MCF 10A (cell line): ENCODE measurements at regions not wholly inside any gene's neighbourhood (a gene's known extent, or its start where the extent isn't known, plus 50 kb on each side); places are given as distances from the start of the nearest gene placed in this dataset.

ENCODE experiments used
- BruUV-seq: library from RNA; stranded (reverse); fragments of 400-500 nt; replicated peaks from 2 replicates; lab custom pipeline; 2021; lab: Mats Ljungman, UMichigan
- CTCF ChIA-PET: fragments of 300-600 bp; sonication (Branson Sonifier 250); formaldehyde crosslinking; extraction: SDS; loops from one replicate; lab custom pipeline; 2021; ENCODE audit warnings: antibody characterized with exemption, inconsistent platforms; lab: Yijun Ruan, JAX
- POLR2A ChIA-PET: fragments of 300-600, 350-650 bp; sonication (Branson Sonifier 250); formaldehyde crosslinking; extraction: SDS; loops from one replicate; lab custom pipeline; 2020; ENCODE audit warnings: antibody characterized with exemption, inconsistent platforms; lab: Yijun Ruan, JAX
- DNase-seq: peaks from one replicate; pipeline ENCODE4 v3.0.0-alpha.2; 2018; ENCODE audit not compliant: unreplicated experiment
- H3K27ac Mint-ChIP-seq: one replicate; pipeline ENCODE4 v1.8.0; 2022; ENCODE audit warnings: mild to moderate bottlenecking, low read depth, mixed read lengths; ENCODE audit not compliant: unreplicated experiment
- H3K27me3 Mint-ChIP-seq: one replicate; pipeline ENCODE4 v1.8.0; 2022; ENCODE audit warnings: mixed read lengths; ENCODE audit not compliant: insufficient read depth, unreplicated experiment
- H3K36me3 Mint-ChIP-seq: one replicate; pipeline ENCODE4 v1.8.0; 2022; ENCODE audit warnings: mild to moderate bottlenecking, moderate library complexity, mixed read lengths; ENCODE audit not compliant: insufficient read depth, unreplicated experiment
- H3K4me1 Mint-ChIP-seq: one replicate; pipeline ENCODE4 v1.8.0; 2022; ENCODE audit warnings: mixed read lengths; ENCODE audit not compliant: insufficient read depth, unreplicated experiment
- H3K4me3 Mint-ChIP-seq: one replicate; pipeline ENCODE4 v1.8.0; 2022; ENCODE audit warnings: mild to moderate bottlenecking, moderate library complexity, mixed read lengths; ENCODE audit not compliant: unreplicated experiment
- H3K9me3 Mint-ChIP-seq: one replicate; pipeline ENCODE4 v1.8.0; 2022; ENCODE audit warnings: mixed read lengths; ENCODE audit not compliant: unreplicated experiment
- CTCF ChIP-seq: fragments of 200-600 bp; IDR thresholded peaks from one replicate; pipeline ENCODE4 v1.8.0; 2022; ENCODE audit warnings: antibody characterized with exemption, mild to moderate bottlenecking; ENCODE audit not compliant: unreplicated experiment
- intact Hi-C: fragments of 100-400 bp; cut with micrococcal nuclease; formaldehyde crosslinking; loops from 2 replicates; pipeline ENCODE4 v1.14.1; 2022

- BruUV-seq: no TSS peak
- Mint-ChIP-seq H3K4me3 (no peak overlapping the region), H3K36me3 (peaks cover 5% of the 10 kb centered on the region), H3K27me3 (no peaks in the 10 kb centered on the region), H3K4me1 (peaks cover 14% of the 10 kb centered on the region), H3K9me3 (no peaks in the 10 kb centered on the region), H3K27ac (no peak overlapping the region)
- intact Hi-C loops: no loop called here
- CTCF ChIA-PET: no interaction called here
- TF ChIP-seq CTCF: no peak
- no peak for DNase-seq
- POLR2A ChIA-PET: no interaction called here
Observed at GRCh38 chr2:238562446-238562845, 135.7 kb downstream of the ASB1 start.

DNA sequence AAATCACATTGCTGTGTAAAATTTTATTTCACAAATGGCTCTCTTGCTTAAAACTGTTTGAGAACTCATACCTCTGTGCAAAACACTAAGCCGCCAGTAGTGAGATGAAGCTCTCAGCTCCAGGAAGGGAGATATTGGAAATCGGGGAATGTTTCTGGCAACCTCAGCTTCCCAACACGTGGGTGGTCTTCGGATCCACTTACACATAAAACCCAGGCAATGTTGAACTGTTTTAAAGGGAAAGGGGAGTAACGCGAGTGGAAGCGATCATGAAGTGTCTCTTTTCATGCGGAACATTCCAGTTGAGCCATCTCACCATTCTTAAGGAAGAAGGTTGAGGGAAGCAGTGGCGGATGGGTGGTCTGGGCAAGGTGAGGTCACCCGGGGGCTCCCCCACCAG, 136.8 kb downstream of the ASB1 start:
- intact Hi-C loops: no loop called here
- DNase-seq: no peak
- CTCF ChIA-PET: interaction anchor here (0.7 kb wide), 1 partner anchor 11 kb away, joined by 3 read pairs; no protein-coding TSS in a partner anchor

DNA sequence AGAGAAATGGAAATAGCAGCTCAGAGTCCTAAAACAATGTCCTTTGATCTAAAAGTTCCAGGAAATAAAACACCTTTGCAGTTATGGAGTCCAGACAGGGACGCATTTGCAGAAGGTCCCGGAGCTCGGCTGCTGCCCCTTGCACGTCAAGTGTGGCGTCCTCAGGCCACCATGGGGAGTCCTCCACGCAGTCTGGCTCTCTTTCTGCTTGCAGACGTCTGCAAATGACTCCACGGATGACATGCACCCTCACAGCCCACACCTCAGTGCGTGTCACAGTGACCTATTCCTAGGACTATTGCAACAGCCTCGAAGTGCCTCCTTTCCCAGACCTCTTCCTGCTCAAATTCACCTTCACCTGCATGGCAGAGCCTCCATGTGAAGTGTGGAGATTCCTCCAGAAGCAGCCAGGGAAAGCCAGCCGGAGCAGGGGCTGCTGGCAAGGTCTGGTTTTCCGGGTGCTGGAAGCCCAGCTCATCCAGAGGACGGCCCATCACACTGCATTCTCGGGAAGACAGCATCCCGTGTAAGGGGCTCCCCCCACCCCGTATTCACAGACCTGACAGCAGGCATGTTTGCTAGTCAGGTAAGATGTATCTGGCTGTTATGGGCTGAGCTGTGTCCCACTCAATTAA, 137.7 kb downstream of the ASB1 start:
- DNase-seq: no peak
- no peaks in the 10 kb centered on the region for H3K9me3 Mint-ChIP-seq
- no peak overlapping the region for H3K4me3 Mint-ChIP-seq
- peaks cover 17% of the 10 kb centered on the region for H3K4me1 Mint-ChIP-seq
- peaks cover 5% of the 10 kb centered on the region for H3K36me3 Mint-ChIP-seq
- ChIA-PET CTCF (interaction anchor here (0.6 kb wide), 1 partner anchor 92 kb away, joined by 3 read pairs; no protein-coding TSS in a partner anchor), POLR2A (no interaction called here)
- intact Hi-C loops: no loop called here
- no peak overlapping the region for H3K27ac Mint-ChIP-seq
- H3K27me3 Mint-ChIP-seq: no peaks in the 10 kb centered on the region
- TF ChIP-seq CTCF: no peak
- no TSS peak for BruUV-seq

More for the DNA sequence above, 136.8 kb downstream of the ASB1 start:
- H3K9me3 Mint-ChIP-seq: no peaks in the 10 kb centered on the region
- H3K27ac Mint-ChIP-seq: no peak overlapping the region
- H3K4me3 Mint-ChIP-seq: no peak overlapping the region
- TF ChIP-seq CTCF: no peak
- H3K27me3 Mint-ChIP-seq: no peaks in the 10 kb centered on the region
- POLR2A ChIA-PET: no interaction called here
- peaks cover 5% of the 10 kb centered on the region for H3K36me3 Mint-ChIP-seq
- no TSS peak for BruUV-seq
- H3K4me1 Mint-ChIP-seq: peaks cover 17% of the 10 kb centered on the region

GRCh38 chr2:238565031-238565430, 138.3 kb downstream of the ASB1 start:
- Mint-ChIP-seq H3K27me3 (no peaks in the 10 kb centered on the region), H3K27ac (no peak overlapping the region), H3K4me3 (no peak overlapping the region), H3K9me3 (no peaks in the 10 kb centered on the region), H3K36me3 (peaks cover 5% of the 10 kb centered on the region), H3K4me1 (peaks cover 17% of the 10 kb centered on the region)
- POLR2A ChIA-PET: no interaction called here
- intact Hi-C loops: no loop called here
- no peak for DNase-seq
- CTCF ChIA-PET: no interaction called here
- no TSS peak for BruUV-seq
- TF ChIP-seq CTCF: no peak
